ENCODE measurements at regions not wholly inside any gene's neighbourhood (a gene's known extent, or its start where the extent isn't known, plus 50 kb on each side); places are given as distances from the start of the nearest gene placed in this dataset.

DNA sequence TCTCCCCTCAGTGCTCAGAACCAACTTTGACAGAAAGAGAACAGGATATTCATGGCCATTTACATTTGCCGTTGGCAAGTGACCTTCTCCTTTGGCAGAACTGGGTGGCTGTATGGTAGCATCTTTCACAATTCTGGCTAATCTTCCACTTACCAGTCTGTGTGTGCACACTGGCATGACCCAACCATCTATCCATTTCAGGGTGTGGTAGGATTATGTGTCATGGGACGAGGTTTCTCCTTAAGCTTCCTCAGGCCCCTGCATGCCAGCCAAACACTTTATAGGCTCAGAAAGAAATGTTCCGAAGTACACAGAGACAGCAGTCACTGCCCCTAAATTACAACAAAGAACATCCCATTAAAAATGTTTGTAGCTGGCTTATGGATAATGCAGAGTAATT is 497.1 kb downstream of the NFIB start:
- H3K27ac ChIP-seq: peak overlapping the region; percentile 36; the same call in 1 of the 2 replicates
- ChIA-PET CTCF (no interaction called here), POLR2A (ENCODE audit: low non-redundant PET) (no interaction called here)
- TF ChIP-seq, protein P1, sequence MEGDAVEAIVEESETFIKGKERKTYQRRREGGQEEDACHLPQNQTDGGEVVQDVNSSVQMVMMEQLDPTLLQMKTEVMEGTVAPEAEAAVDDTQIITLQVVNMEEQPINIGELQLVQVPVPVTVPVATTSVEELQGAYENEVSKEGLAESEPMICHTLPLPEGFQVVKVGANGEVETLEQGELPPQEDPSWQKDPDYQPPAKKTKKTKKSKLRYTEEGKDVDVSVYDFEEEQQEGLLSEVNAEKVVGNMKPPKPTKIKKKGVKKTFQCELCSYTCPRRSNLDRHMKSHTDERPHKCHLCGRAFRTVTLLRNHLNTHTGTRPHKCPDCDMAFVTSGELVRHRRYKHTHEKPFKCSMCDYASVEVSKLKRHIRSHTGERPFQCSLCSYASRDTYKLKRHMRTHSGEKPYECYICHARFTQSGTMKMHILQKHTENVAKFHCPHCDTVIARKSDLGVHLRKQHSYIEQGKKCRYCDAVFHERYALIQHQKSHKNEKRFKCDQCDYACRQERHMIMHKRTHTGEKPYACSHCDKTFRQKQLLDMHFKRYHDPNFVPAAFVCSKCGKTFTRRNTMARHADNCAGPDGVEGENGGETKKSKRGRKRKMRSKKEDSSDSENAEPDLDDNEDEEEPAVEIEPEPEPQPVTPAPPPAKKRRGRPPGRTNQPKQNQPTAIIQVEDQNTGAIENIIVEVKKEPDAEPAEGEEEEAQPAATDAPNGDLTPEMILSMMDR (conservative IDR thresholded peaks at IDR 0.05; ENCODE audit: low read depth): no peak
- DNase-seq (ENCODE audit: low spot score): peak; percentile 27

DNA sequence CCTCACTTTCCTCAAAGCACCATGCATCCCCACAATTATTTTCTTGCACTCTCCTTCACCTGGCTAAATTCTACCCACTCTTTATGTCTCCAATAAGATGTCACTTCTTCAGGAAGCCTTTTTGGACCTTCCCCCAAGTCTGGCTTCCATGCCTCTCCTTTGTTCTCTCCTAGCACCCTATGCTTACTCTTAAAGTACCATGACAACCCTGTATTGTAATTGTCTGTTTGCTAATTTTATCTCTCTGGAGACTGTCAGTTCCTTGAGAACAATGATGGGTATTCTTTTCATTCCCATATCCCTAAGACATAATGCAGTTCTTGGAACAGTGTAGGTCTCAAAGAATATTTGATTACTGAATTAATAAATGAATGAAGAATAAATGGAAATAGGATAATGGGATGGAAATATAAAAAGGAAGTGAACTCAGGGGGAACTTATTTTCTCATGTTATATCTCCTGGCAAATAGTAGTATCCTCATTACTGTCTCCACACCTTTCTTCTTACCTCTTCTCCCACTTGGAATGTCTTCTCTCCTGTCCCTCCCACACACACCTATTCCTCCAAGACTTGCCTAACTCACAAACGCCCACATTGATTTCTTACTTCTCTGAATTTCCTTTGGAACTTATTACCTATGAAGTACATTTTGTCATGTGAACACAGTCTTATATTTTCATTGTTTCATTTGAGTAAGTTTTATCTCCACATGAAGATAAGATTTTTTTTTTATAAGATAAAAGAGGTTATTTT is 499.1 kb downstream of the NFIB start:
- TF ChIP-seq, protein P1 (conservative IDR thresholded peaks at IDR 0.05; ENCODE audit: low read depth): no peak
- CTCF ChIA-PET: interaction anchor here (0.6 kb wide), 1 partner anchor 699 kb away, joined by 3 read pairs; no protein-coding TSS in a partner anchor
- DNase-seq (ENCODE audit: low spot score): no peak
- POLR2A ChIA-PET (ENCODE audit: low non-redundant PET): no interaction called here
- H3K27ac ChIP-seq: no peak overlapping the region

DNA sequence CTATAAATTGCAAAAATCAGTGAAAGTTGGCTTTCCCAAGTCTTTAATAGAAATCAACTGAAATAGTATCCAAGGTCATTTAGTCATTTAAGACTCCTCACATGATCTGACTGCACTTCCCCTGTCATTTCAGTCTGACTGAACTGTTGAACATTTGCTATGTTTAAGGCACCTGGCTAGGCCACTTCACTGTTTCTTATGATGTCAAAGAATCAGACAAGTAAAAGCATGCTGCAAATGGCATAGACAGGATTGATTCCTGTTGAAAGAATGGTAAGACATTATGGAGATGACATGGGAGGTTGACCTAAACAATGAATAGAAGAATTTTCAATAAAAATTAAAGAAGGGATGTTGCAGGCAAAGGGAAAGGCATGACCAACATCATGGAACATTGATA is 502.1 kb downstream of the NFIB start:
- ChIA-PET CTCF (interaction anchor here (0.7 to 0.8 kb wide), 2 partner anchors 14 to 104 kb away, joined by 3 read pairs; no protein-coding TSS in a partner anchor), POLR2A (ENCODE audit: low non-redundant PET) (no interaction called here)
- TF ChIP-seq, protein P1 (conservative IDR thresholded peaks at IDR 0.05; ENCODE audit: low read depth): no peak
- DNase-seq (ENCODE audit: low spot score): no peak
- H3K27ac ChIP-seq: no peak overlapping the region

DNA sequence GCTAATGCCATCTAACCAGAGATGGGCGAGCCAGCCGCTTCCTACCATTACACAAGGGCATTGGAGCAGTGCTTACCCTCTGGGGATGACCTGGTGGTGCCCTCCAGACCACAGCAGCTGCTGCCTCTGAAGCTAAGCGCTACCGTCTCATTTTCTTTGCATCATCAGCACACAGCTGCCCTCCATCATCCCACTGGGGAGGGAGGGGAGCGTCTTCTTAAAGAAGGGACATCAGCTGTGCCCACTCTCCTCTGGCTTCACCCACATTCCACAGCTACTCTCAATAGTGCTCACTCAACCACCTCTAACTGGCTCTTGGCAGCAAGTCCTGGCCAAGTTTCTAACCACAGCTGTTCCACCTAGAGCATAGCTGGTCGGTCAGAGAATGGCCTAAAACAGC is 503.4 kb downstream of the NFIB start:
- no peak for DNase-seq (ENCODE audit: low spot score)
- no peak overlapping the region for H3K27ac ChIP-seq
- ChIA-PET POLR2A (ENCODE audit: low non-redundant PET) (no interaction called here), CTCF (interaction anchor here (0.6 kb wide), 1 partner anchor 11 kb away, joined by 3 read pairs; no protein-coding TSS in a partner anchor)
- TF ChIP-seq, protein P1 (conservative IDR thresholded peaks at IDR 0.05; ENCODE audit: low read depth): no peak

DNA sequence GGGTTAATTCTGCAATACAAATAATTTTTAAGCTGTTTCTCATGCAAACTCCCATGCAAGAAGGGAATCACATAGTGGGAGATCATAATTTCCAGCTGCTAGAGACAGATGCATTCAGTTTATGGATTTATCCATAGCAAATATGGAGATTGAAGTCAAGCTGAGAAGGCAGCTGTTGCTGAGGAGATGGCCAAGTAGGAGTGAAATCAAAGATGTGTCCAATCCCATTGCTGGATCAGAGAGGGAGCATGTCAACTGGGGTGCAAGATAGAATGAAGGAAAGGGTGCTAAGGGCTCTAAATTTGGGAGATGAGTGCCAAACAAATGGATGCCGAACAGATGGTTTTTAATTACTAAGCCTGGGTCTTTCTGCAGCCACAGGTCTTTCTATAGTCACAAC is 504.5 kb downstream of the NFIB start:
- H3K27ac ChIP-seq: no peak overlapping the region
- TF ChIP-seq, protein P1 (conservative IDR thresholded peaks at IDR 0.05; ENCODE audit: low read depth): no peak
- CTCF ChIA-PET: no interaction called here
- POLR2A ChIA-PET (ENCODE audit: low non-redundant PET): no interaction called here
- DNase-seq (ENCODE audit: low spot score): no peak

DNA sequence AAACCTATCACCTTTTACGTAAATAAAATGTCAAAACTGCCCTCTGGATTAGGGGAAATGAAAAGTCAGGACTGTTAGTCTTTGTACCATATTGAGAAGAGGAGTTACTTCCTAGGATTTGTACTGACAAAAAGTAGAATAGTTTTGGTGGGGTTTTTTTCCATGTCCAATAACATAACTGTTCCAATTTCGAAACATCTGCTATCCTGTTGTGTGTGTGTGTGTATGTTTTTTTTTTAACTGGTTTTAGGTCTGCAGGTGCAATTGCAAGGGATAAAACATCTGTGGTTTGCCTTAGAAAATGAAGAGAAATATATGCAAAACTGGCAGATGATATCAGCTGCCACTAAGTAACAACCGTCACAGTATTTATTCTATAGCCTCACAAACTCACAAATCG is 506.8 kb downstream of the NFIB start:
- no peak for DNase-seq (ENCODE audit: low spot score)
- H3K27ac ChIP-seq: no peak overlapping the region
- ChIA-PET POLR2A (ENCODE audit: low non-redundant PET) (no interaction called here), CTCF (no interaction called here)
- TF ChIP-seq, protein P1 (conservative IDR thresholded peaks at IDR 0.05; ENCODE audit: low read depth): no peak

Data from RWPE1 (cell line).